ENCODE measurements at regions not wholly inside any gene's neighbourhood (a gene's known extent, or its start where the extent isn't known, plus 50 kb on each side); places are given as distances from the start of the nearest gene placed in this dataset.

GRCh38 chr2:147345246-147345645, 499.6 kb upstream of the ACVR2A start:
- ATAC-seq (no peak), DNase-seq (ENCODE audit: low read depth, low spot score) (no peak)
- H3K4me3 ChIP-seq (ENCODE audit: low read depth in 2 of 2, low read length in 2 of 2) = no peak overlapping the region
- TF ChIP-seq CTCF (IDR thresholded peaks at IDR 0.05) (no peak), REST (IDR thresholded peaks at IDR 0.05; ENCODE audit: insufficient read depth in 1 of 2, low read depth in 2 of 2, low read length in 1 of 2) (no peak), TCF7L2 (IDR thresholded peaks at IDR 0.05; ENCODE audit: low read depth, low read length) (no peak), POLR2AphosphoS5 (IDR thresholded peaks at IDR 0.05; ENCODE audit: low read depth, low read length) (no peak), SIN3A (IDR thresholded peaks at IDR 0.05; ENCODE audit: borderline replicate concordance, insufficient read depth, low read depth, low read length) (no peak)
- ChIA-PET CTCF (no interaction called here), POLR2A (no interaction called here)
- H3K9me3 ChIP-seq (ENCODE audit: control insufficient read depth, insufficient read depth, low read depth, low read length) = no peaks in the 10 kb centered on the region; the same call in 1 of the 2 replicates
- no TSS peak for BruUV-seq (replicated peaks)
- no peaks in the 10 kb centered on the region for H3K27me3 ChIP-seq (ENCODE audit: control insufficient read depth, insufficient read depth, low read length)
- no peaks in the 10 kb centered on the region for H3K4me1 ChIP-seq (ENCODE audit: control insufficient read depth, insufficient read depth, low read length)
- no peak overlapping the region for H3K27ac ChIP-seq (ENCODE audit: low read length)
- H3K36me3 ChIP-seq (ENCODE audit: control insufficient read depth, insufficient read depth, low read length) = no peaks in the 10 kb centered on the region
- in situ Hi-C loops (cut with HindIII; ENCODE audit: low pct_unique_long_range_greater_than_20kb, low sequenced_read_pairs) = no loop called here
- intact Hi-C loops (cut with micrococcal nuclease; ENCODE audit: unreplicated experiment) = no loop called here

GRCh38 chr2:147342329-147342728, 502.5 kb upstream of the ACVR2A start:
- Histone ChIP-seq H3K27me3 (ENCODE audit: control insufficient read depth, insufficient read depth, low read length) (no peaks in the 10 kb centered on the region), H3K4me3 (ENCODE audit: low read depth in 2 of 2, low read length in 2 of 2) (no peak overlapping the region), H3K36me3 (ENCODE audit: control insufficient read depth, insufficient read depth, low read length) (no peaks in the 10 kb centered on the region), H3K27ac (ENCODE audit: low read length) (no peak overlapping the region), H3K4me1 (ENCODE audit: control insufficient read depth, insufficient read depth, low read length) (no peaks in the 10 kb centered on the region), H3K9me3 (ENCODE audit: control insufficient read depth, insufficient read depth, low read depth, low read length) (no peaks in the 10 kb centered on the region; the same call in 1 of the 2 replicates)
- intact Hi-C loops (cut with micrococcal nuclease; ENCODE audit: unreplicated experiment) = no loop called here
- no peak for ATAC-seq
- no TSS peak for BruUV-seq (replicated peaks)
- ChIA-PET CTCF (no interaction called here), POLR2A (no interaction called here)
- TF ChIP-seq REST (IDR thresholded peaks at IDR 0.05; ENCODE audit: insufficient read depth in 1 of 2, low read depth in 2 of 2, low read length in 1 of 2) = no peak
- in situ Hi-C loops (cut with HindIII; ENCODE audit: low pct_unique_long_range_greater_than_20kb, low sequenced_read_pairs) = no loop called here
- DNase-seq (ENCODE audit: low read depth, low spot score) = no peak
